HG02870 (cell line): ENCODE measurements at regions not wholly inside any gene's neighbourhood (a gene's known extent, or its start where the extent isn't known, plus 50 kb on each side); places are given as distances from the start of the nearest gene placed in this dataset.

ENCODE experiments used
- ATAC-seq: cut with Tn5 transposase; IDR thresholded peaks from one replicate; pipeline ENCODE4 v1.9.1; 2021; ENCODE audit warnings: mild to moderate bottlenecking, moderate library complexity; ENCODE audit not compliant: unreplicated experiment

DNA sequence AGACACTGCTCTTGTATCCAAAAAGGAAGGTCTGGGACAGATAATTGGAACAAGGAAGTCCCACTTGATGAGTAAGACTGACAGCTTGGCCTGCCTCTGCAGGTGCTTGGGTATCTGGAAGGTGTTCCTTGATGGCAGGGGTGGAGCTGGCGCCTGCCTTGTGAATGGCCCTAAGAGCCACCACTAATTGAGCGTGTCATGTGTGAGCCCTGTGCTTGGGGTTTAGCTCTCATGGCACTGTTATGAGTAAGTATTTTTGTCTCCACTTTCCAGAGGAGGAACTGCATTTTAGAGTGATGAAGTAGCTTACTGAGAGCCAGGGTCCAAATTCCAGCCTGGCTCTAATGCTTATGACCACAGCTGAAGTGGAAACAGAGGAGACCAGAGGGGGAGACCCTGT lies 71.2 kb upstream of the NECTIN1 start:
- ATAC-seq = no peak

DNA sequence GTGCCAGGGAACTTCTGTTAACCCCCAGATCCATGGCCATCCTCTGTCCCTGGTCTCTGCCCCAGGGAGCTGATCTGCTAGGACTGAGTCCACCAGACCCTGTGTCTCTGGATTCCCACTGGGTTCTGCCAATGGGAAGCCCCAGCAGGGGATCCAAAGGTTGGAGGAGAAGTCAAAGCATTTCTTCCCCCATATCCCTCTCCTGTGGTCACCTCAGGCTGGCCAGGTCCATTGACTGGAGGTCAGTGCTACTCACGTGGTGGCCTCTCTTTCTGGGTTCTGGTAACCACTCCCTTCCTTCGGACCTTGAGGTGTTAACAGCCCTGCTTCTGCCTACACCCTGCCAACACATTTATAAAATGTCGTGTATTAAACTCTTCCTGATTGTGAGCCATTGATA lies 69.7 kb upstream of the NECTIN1 start:
- ATAC-seq = no peak

DNA sequence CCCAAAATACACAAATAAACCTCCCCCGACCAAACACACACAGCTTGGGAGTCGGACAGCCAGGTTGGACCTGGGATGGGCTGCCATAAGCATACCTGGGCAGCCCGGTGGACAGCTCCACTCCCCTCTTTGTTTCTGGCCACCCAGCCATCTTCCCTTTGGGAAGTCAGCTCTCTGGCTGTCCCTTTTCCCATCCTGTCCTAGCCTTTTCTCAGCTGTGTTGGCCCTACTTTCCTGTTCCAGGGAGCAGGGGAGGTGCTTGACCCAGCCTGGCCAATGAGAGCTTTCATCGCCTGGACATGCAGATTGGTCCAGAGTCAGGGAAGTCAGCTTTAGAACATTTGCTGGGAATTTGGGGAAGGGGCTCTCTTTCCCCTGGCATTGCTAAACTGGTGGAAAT lies 68.7 kb upstream of the NECTIN1 start:
- no peak for ATAC-seq

DNA sequence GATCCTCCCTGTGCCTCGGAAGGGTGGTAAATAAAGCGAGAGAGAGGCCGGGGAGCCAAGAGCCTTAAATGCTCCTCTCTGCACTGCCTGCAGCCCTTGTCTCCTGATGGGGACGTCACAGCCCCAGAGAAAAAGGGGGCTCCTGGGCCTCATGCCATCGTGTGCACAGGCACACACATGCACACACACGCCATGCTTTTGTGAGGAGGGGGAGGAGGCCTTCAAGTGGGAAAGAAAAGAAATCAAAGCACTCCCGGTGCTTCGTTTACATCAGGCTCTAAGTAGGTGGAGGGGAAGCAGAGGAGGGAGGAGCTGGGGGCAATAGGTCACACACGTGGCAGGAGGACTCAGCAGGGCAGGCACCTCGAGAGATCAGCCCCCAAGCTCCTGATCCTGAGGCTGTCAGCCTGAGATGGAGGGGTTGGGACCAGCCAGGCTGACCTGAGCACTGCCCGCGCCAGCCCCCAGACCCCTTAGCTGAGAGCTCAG lies 68.2 kb upstream of the NECTIN1 start:
- no peak for ATAC-seq

DNA sequence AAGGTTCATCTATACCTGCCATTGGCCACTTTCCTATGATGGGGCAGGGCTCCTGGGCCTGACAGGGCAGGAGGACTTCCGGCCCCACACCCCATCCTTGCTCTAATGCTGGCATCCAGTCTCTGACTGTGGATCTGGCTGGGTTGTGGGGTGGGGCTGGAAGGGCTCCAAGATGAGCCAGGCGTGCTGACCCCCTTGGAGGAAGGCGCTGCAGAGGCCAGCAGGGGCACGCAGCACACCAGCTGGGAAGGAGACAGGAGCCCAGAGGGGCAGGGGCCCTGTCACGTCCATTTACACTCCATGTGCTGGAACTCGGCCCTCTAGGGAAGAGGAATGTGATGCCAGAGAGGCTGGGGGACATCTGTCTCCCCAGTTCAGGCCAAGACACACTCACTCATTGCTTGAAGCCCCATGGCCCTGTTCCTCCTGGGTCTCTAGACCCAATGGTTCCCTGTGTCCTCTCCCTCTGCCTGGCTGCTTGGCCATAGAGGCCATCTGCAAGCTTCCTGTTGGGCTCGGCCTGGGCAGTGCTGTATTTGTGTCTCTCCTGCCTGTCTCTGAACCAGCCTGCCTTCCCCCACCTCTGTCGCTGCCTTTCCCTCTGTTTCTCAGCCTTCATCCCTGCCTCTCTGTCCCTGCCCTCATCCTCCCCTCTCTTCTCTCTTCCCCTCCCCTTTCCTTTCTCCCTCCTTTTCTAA lies 67.5 kb upstream of the NECTIN1 start:
- ATAC-seq = no peak

DNA sequence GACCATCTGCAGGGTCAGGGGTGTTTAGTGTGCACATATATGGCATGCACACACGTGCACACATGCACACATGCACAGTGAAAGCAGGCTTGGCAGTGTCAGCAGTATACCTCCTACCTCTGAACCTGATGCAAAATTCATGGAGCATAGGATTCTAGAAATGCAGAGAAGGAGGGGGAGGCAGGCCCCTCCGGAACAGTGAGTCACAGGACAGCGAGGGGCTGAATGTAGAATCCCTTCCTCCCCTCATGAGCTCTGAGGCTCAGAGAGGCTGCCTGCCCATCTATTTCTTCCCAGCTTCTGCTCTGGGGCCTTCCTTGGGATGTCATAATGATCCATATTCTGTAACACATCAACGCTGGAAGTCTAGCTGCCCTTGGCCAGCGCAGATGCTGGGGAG lies 66.7 kb upstream of the NECTIN1 start:
- no peak for ATAC-seq

DNA sequence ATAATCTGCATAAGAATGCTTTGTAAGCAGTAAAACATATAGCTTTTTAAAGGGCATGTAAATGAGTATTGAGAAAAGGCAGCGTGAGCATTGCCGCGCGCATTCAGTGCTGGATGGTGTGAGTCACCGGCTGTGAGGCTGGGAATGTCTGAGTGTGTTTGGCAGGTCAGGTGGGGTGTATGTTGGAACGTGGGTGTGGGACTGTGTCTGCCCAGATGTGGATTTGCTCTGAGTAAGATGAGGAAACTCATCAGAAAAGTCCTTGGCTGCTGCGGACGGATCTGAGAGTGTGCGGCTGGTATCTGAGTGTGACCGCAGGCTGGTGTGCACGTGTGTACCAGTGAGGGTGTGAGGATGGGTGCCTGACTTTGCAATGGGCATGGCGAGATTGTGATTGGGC lies 66.2 kb upstream of the NECTIN1 start:
- no peak for ATAC-seq

DNA sequence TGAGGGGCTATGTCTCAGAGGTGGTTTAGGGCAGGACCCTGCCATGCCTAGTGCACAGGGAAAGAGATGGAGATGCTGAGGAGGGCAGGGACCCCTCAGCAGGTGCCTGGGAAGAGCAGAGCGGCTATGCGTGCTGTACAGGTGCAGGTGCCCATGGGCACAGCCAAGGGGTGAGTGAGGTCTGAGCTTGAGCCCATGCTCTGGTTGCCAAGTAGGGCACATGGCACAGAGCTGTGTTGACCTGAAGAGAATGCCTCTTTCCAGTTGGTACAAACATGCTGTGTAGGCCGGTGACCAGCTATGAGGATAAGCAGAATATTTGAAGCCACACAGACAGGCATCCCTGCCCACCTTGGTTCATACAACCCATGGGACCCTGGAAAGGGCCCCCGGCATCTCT lies 65.8 kb upstream of the NECTIN1 start:
- ATAC-seq = no peak

DNA sequence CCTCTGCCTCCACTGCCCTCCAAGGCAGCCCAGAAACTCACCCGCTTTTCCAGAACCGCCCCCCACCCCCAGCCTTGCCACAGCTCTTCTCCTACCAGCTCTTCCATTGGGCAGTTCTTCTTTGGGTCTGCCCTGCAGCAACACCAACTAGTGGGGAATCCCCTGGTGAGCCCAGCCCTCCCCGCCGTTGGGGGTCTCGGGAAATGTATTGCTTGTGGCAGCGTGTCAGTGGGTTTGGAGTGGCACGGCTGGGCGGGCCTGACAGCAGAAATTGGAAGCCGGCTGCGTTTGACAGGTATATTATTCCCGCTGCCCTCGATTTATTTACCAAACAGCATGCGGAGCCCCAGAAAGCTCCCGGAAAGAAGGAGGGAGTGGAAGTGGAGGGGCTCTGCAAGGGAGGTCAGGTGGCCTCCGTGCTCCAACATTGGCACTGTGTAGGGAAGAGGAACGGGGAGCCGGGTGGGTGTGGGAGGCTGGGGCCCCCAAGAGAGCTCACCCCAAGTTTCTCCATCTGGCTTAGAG lies 65.2 kb upstream of the NECTIN1 start:
- no peak for ATAC-seq

DNA sequence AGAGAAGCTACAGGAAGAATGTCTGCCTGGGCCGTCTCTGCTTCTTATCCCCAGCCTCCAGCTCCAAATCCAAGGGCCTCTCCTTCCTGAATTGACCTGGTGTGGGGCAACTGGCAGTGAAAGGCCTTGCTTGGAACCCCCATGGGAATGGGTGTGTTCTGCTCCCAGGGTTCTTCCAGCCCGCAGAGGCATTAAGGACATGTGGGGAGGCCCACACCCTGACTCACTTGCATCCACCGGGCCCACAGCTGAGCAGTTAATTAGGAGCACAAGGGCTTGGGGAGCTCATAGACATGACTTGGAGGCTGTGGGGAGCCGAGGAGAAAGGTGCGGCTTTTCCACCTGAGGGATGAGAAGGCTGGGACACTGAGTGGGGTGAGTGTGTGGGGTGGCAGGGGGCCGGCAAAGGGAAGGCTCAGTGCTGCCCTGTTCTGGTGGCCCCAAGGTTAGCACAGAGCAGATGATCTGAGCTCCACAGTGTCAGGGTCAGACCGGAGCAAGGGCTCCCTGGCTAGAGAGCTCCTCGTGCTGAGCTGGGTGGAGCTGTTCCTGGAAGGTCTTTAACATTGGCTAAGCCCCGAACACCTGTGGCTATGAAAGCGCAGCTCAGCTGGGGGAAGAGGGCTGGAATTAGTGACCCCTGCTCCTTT lies 64.5 kb upstream of the NECTIN1 start:
- ATAC-seq = no peak

DNA sequence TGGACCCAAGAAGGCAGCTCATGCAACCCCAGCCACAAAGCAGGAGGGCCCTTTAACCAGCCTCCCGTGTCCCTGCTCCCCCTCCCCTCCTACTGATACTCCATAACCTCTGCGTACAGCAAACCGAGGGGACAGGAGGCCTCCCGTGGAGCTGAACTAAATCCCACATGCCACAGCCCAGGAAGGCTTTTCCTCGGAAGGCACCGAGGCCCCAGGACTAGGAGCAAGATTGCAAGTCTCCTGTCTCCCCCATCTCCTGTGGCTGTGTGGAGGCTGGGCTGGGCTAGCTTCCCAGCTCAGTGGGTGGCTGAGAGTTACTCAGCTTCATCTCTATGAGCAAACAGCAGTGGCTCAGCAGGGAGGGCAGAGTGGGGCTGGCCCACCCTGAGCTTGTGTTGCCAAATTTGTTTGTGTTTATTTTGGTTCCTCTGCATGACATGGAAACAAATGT lies 62.7 kb upstream of the NECTIN1 start:
- ATAC-seq = no peak

DNA sequence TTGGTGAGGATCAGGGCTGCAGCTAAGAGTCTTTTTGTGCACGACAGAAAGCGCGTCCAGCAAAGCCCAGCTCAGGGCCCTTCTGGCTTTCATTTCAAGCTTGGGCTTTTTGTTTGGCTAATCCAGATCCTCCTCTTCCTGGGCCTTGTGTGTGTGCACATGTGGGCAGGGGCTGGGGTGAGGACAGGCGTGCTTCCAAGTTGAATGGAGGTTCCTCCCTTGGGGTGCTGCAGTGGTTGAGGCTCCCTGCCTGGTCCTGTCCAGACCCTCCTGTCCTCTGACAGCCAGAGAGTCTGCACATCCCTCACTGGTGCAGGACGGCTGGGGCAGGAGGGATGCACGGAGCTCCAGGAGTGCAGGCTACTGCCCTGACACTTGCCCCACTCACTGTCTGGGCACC lies 62.0 kb upstream of the NECTIN1 start:
- ATAC-seq = no peak

DNA sequence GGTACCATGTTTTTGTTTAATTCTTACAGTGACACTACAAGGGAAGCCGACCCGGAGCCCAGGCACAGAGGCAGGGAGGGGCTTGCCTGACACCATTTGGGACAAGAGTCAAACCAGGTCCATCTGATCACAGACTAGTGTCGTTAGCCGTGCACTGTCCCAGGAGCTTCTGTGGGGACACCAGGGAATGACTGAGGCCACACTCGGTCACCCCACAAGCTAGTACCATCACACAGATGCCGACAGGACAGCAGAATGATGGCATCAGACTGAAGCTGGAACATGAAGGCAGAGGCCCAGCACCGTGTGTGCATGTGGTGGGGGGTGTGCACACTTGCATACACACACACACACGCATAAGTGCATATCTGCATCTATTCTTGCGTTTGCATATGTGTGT lies 61.5 kb upstream of the NECTIN1 start:
- ATAC-seq = no peak

DNA sequence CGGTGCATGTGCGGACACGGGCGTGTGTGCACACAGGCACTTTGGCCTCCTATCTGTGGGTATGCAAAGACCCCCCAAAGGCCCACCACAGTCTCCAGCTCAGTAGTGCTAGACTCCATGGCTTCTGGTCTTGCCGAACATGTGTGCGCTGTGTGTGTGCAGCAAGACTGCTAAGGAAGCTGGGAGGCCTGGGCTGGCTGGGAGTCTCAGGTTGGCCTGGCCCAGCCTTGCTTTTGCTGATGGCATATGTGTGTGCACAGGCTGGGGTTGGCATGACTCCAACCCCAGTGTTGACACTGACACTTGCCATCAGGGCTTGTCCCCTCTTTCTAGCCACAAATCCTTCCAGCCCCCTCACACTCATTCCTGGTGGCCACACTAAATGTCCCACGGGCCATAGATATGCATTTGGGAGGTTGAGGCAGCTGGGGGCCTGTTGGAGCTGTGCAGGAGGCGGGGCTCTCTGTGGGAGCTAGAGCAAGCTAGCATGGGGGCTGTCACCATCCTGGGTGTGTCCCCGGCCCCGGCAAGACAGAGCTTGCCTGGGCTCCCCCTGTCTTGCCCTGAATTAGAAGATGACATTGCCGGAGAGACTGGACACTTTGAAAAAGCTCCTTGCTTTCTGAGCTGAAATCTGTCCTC lies 60.9 kb upstream of the NECTIN1 start:
- no peak for ATAC-seq

DNA sequence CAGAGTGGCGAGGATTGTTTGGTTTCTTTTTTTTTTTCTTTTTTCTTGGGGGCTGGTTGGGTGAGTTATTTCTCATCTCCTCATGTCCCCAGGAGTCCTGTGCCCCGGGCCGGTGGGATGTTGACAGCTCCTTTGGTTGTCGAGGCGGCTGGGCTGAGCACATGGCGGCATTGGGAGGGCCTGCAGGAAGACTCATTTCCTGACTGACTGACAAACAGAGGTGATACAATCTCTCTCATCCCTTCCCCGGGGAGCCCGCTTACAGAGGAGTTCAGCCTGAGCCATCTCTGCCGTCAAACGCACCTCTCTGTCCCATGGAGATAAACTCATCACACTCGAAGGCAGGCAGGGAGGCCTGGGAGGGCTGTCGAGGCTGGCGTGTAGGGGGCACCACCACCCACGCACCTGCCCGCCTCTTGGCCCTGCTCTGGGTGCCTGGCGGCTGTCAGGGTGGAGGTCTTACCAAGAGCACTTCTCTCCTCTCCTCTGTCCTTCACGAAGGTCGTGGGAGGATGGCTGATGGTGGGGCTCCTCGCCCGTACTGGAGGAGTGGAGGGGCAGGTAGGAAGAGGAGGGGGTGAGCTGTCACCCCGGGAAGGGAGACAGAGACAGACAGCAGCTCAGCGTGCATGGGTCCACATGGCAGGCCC lies 60.0 kb upstream of the NECTIN1 start:
- ATAC-seq = no peak

DNA sequence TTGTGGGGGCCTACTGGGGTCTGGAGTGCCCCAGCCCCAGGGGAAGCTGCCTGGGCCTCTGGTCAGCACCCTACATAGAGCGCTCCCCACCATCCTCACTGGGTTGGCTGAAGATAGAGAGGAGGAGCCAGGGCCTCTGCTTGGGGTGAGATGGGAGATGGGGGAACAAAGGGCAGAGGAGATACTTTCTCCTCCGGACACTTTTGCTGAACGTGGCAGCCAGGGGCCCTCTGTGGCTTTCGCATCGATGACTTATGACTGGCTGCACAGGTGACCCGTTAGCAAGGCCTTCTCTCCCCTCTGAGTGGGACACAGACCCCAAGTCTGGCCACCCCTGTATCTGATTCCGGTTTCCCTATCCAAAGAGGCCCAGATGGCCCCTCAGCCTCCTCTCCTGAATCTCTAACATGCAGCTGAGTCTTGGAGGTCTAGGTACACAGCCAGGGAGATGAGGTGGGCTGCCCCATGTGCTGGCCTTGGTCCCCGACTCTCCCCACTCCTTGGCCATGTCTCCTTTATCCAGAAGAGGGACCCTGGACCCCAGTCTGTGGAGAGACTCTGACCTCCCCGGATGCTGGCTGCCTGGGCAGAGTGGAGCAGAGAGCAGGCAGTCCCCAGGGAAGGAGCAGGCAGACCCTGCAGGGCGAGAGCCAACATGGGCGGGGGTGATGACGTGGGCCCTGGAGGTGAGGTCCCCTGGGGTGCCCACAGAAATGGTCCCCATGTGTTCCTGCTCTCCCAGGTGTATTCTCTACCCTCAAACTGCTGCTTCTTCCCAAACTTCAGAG lies 59.3 kb upstream of the NECTIN1 start:
- ATAC-seq = no peak

DNA sequence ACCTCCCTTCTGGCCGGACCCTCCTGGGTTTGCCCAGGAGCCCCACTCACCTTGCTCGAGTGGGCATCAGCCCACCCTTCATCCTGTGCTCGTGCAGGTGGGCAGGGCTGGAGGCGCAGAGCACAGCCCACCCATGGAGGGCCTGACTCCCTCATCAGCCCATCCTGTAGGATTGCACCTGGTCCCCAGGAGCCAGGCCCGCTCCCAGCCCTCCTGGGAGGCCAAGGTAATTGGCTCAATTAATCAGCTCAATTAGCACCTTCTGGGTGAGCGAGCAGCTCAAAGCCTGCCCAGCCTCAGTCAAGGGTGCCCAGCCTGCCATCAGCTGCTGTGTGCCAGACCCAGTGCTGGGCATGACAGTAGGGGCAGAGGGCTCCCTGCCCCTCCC lies 58.1 kb upstream of the NECTIN1 start:
- ATAC-seq = no peak

DNA sequence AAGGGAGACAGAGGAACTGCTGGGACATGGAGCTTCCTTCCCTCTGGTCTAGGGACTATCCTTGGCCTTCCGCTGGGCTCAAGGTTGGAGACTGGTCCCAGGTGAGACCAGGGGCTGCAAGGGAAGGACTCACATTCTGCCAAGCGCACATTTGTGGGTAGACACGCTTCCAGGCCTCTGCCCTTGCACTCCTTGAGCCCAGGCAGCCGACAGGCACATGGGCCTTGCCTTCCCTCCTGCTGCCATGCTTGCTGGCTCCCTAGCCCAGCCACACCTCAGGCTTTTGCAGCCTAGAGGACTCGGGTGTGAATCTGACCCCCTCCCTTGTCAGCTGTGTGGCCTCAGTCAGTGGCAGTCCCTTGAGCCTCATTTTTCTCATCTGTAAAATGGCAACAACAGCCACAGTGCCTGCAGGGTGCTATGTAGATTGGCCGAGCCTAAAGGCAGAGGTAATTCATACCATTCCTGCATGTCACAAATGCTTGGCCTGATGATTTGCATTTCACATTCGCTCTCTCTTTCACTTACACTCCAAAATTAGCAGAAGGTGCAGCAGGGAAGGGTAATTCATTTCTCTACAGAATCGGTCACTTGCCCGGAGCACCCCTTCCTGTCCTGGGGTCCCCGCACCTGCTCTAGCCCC lies 57.6 kb upstream of the NECTIN1 start:
- peak; percentile 75 for ATAC-seq

DNA sequence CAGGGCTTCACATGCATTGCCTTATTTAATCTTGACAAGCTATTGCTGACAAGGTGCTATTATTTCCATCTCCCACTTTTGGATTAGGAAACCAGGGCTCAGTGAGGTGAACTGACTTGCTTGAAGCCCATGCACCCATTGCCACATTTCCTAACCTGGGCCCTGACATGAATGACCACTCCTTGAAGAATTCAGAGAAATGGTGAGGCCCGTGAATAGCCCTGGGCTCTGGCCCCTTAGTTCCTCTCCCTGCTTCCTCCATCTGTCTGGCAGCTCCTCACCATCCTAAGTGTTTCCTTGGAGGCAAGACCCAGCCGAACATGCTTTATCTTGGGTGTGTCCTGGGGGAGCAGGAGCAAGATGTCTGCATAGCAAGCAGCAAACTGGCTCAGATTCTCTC lies 56.1 kb upstream of the NECTIN1 start:
- no peak for ATAC-seq

DNA sequence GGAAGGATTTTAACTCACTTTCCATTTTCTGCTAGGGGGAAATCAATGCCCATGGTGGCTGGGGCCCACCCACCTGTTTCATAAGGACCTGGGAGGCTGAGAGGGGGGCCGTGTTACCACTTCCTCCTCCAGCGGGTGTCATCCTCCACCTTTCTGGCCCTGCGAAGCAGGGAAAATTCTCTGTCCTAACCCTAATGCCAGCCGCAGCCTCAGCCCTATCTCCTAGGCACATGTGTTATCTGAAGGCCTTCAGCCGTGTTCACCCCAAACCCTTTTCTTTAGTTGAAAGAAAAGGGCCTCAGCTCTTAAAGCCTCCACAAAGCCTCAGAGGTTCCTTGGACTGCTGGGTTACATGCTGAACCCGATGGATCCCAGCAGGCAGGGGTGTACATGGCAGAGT lies 55.4 kb upstream of the NECTIN1 start:
- no peak for ATAC-seq
